Panc1 (cell line): ENCODE measurements at regions not wholly inside any gene's neighbourhood (a gene's known extent, or its start where the extent isn't known, plus 50 kb on each side); places are given as distances from the start of the nearest gene placed in this dataset.
"Not testable (repeated sequence)": the region's sequence is repeated elsewhere in the genome, so short reads cannot be mapped to it uniquely, and the experiment has no call there.

Experiments
- ATAC-seq: fragments of 200-7000 bp; cut with Tn5 transposase; 2 replicates; pipeline ENCODE4 v1.9.1; 2020; ENCODE audit warnings: mild to moderate bottlenecking, moderate library complexity
- BruUV-seq: library from RNA; stranded (reverse); fragments of 400-500 nt; replicated peaks from 2 replicates; lab custom pipeline; 2021; lab: Mats Ljungman, UMichigan
- CTCF ChIA-PET: fragments of 300-600 bp; sonication (Branson Sonifier 250); formaldehyde crosslinking; loops from one replicate; lab custom pipeline; 2022; ENCODE audit warnings: antibody characterized with exemption; lab: Charles Lee
- POLR2A ChIA-PET: fragments of 300-600 bp; sonication (Branson Sonifier 250); formaldehyde crosslinking; loops from one replicate; lab custom pipeline; 2022; ENCODE audit warnings: antibody characterized with exemption; lab: Charles Lee
- DNase-seq: peaks from one replicate; pipeline ENCODE4 v3.0.0-alpha.2; 2010; ENCODE audit warnings: low read depth, low spot score
- H3K27ac ChIP-seq: 2 replicates; pipeline ENCODE4 v1.5.1; 2011; ENCODE audit warnings: mild to moderate bottlenecking, low read length, inconsistent platforms
- H3K27me3 ChIP-seq: fragments of 200-500 bp; sonication (Bioruptor generic); 2 replicates; pipeline ENCODE4 v1.6.0; 2014; ENCODE audit warnings: low read length, inconsistent platforms; ENCODE audit not compliant: control insufficient read depth, insufficient read depth
- H3K36me3 ChIP-seq: fragments of 200-500 bp; sonication (Bioruptor generic); 2 replicates; pipeline ENCODE4 v1.5.1; 2014; ENCODE audit warnings: inconsistent platforms, mild to moderate bottlenecking, low read length, moderate library complexity; ENCODE audit not compliant: control insufficient read depth, insufficient read depth
- H3K4me1 ChIP-seq: 2 replicates; pipeline ENCODE4 v1.5.1; 2011; ENCODE audit warnings: inconsistent platforms, mild to moderate bottlenecking, low read length, moderate library complexity; ENCODE audit not compliant: control insufficient read depth, insufficient read depth
- H3K4me3 ChIP-seq, 2 experiments: 2 replicates each; pipeline ENCODE4 v1.5.1; 2011 to 2012; ENCODE audit warnings: low read depth in 2 of 2, low read length in 2 of 2, mild to moderate bottlenecking in 2 of 2, inconsistent platforms in 1 of 2, moderate library complexity in 1 of 2
- H3K9me3 ChIP-seq: fragments of 200-500 bp; sonication (Bioruptor generic); 2 replicates; pipeline ENCODE4 v1.5.1; 2014; ENCODE audit warnings: low read depth, mild to moderate bottlenecking, inconsistent platforms, low read length, moderate library complexity; ENCODE audit not compliant: control insufficient read depth, insufficient read depth
- CTCF ChIP-seq: fragments of 450-650 bp; IDR thresholded peaks from 2 replicates; pipeline ENCODE4 v1.5.1; 2017; ENCODE audit warnings: mild to moderate bottlenecking
- POLR2AphosphoS5 ChIP-seq: IDR thresholded peaks from 2 replicates; pipeline ENCODE4 v1.6.1; 2012; ENCODE audit warnings: mild to moderate bottlenecking, low read depth, low read length, moderate library complexity
- SIN3A ChIP-seq: IDR thresholded peaks from 2 replicates; pipeline ENCODE4 v1.6.1; 2012; ENCODE audit warnings: low read depth, mild to moderate bottlenecking, low read length, moderate library complexity, borderline replicate concordance; ENCODE audit not compliant: insufficient read depth
- TCF7L2 ChIP-seq: IDR thresholded peaks from 2 replicates; pipeline ENCODE4 v1.6.1; 2011; ENCODE audit warnings: mild to moderate bottlenecking, low read depth, low read length, inconsistent platforms
- in situ Hi-C: cut with HindIII; loops from 2 replicates; pipeline ENCODE4 v1.10.0; 2016; ENCODE audit warnings: low sequenced_read_pairs, low pct_unique_long_range_greater_than_20kb
- intact Hi-C: fragments of 100-400 bp; cut with micrococcal nuclease; formaldehyde crosslinking; loops from one replicate; pipeline ENCODE4 v1.10.0; 2022; ENCODE audit not compliant: unreplicated experiment
- TF ChIP-seq, protein P1 (sequence below), 2 experiments: IDR thresholded peaks; 2 replicates each; pipeline ENCODE4 v1.6.1; 2011 to 2012; ENCODE audit warnings: low read depth in 2 of 2, control low read depth in 1 of 2, low read length in 1 of 2, mild to moderate bottlenecking in 1 of 2, moderate library complexity in 1 of 2; ENCODE audit not compliant: insufficient read depth in 1 of 2

DNA sequence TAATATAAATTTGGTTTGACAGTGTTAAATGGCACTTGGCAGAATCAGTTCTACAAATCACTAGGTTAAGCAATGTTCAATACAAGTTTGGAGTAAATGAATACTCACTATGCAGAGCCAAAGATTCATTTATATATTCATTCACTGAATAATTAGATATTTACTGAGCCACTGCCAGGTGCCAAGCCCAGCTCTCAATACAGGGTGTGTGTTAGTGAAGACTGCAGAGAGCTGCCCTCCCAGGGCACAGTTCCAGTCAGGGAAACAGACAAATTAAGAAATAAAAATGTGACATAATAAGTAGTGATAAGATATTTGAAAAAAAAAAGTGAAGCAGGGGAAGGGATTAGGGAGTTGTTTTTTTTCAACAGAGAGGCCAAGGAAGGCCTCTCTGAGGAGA lies 411.7 kb downstream of the KCNRG start:
- intact Hi-C loops (no loop called here), in situ Hi-C loops (no loop called here)
- Histone ChIP-seq H3K9me3 (no peaks in the 10 kb centered on the region), H3K4me3 (no peak overlapping the region), H3K36me3 (no peaks in the 10 kb centered on the region), H3K4me1 (no peaks in the 10 kb centered on the region), H3K27ac (no peak overlapping the region), H3K27me3 (no peaks in the 10 kb centered on the region)
- TF ChIP-seq TCF7L2 (no peak), CTCF (no peak), SIN3A (no peak), POLR2AphosphoS5 (no peak)
- TF ChIP-seq, protein P1, sequence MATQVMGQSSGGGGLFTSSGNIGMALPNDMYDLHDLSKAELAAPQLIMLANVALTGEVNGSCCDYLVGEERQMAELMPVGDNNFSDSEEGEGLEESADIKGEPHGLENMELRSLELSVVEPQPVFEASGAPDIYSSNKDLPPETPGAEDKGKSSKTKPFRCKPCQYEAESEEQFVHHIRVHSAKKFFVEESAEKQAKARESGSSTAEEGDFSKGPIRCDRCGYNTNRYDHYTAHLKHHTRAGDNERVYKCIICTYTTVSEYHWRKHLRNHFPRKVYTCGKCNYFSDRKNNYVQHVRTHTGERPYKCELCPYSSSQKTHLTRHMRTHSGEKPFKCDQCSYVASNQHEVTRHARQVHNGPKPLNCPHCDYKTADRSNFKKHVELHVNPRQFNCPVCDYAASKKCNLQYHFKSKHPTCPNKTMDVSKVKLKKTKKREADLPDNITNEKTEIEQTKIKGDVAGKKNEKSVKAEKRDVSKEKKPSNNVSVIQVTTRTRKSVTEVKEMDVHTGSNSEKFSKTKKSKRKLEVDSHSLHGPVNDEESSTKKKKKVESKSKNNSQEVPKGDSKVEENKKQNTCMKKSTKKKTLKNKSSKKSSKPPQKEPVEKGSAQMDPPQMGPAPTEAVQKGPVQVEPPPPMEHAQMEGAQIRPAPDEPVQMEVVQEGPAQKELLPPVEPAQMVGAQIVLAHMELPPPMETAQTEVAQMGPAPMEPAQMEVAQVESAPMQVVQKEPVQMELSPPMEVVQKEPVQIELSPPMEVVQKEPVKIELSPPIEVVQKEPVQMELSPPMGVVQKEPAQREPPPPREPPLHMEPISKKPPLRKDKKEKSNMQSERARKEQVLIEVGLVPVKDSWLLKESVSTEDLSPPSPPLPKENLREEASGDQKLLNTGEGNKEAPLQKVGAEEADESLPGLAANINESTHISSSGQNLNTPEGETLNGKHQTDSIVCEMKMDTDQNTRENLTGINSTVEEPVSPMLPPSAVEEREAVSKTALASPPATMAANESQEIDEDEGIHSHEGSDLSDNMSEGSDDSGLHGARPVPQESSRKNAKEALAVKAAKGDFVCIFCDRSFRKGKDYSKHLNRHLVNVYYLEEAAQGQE (IDR thresholded peaks at IDR 0.05; ENCODE audit: insufficient read depth in 1 of 2, low read depth in 2 of 2, low read length in 1 of 2), result no peak
- POLR2A ChIA-PET, result no interaction called here
- CTCF ChIA-PET, result no interaction called here
- no TSS peak for BruUV-seq
- DNase-seq (no peak), ATAC-seq (no peak)

DNA sequence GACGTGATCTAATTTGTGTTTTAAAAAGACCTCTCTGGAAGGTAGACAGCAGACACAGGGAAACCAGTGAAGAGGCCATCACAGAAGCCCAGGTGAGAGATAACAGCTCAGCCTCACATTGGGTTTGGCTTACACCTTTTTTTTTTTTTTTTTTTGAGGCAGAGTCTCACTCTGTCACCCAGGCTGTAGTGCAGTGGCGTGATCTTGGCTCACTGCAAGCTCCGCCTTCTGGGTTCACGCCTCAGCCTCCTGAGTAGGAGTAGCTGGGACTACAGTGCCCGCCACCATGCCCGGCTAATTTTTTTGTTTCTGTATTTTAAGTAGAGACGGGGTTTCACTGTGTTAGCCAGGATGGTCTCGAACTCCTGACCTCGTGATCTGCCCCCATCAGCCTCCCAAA lies 412.3 kb downstream of the KCNRG start:
- H3K36me3 ChIP-seq, H3K27me3 ChIP-seq, CTCF ChIA-PET, H3K27ac ChIP-seq, DNase-seq, intact Hi-C loops, BruUV-seq, ATAC-seq, H3K9me3 ChIP-seq, H3K4me1 ChIP-seq, POLR2A ChIA-PET, in situ Hi-C loops, H3K4me3 ChIP-seq: not testable (repeated sequence)

- ChIA-PET POLR2A (no interaction called here), CTCF (no interaction called here)
- H3K4me1 ChIP-seq, result no peaks in the 10 kb centered on the region
- ATAC-seq (no peak), DNase-seq (no peak)
- no peaks in the 10 kb centered on the region for H3K27me3 ChIP-seq
- no peaks in the 10 kb centered on the region for H3K9me3 ChIP-seq
- intact Hi-C loops (no loop called here), in situ Hi-C loops (no loop called here)
- TF ChIP-seq SIN3A (no peak), CTCF (no peak), POLR2AphosphoS5 (no peak)
- no peak overlapping the region for H3K4me3 ChIP-seq
- H3K36me3 ChIP-seq, result no peaks in the 10 kb centered on the region
- no peak overlapping the region for H3K27ac ChIP-seq
- no TSS peak for BruUV-seq
These were observed 413.1 kb downstream of the KCNRG start for GRCh38 chr13:50428183-50428877.
